SK-N-SH treated with all-trans-retinoic acid at 6 μM for 48 hours (cell line): ENCODE measurements at regions not wholly inside any gene's neighbourhood (a gene's known extent, or its start where the extent isn't known, plus 50 kb on each side); places are given as distances from the start of the nearest gene placed in this dataset.
A peak's percentile ranks its signal among the peaks of the same experiment; 100 is the strongest.

Experiments
- ATAC-seq: fragments of 200-7000 bp; cut with Tn5 transposase; 3 replicates; pipeline ENCODE4 v1.9.1; 2020; ENCODE audit warnings: mild to moderate bottlenecking, moderate library complexity
- ARNTL ChIP-seq: fragments of 450-650 bp; formaldehyde crosslinking; IDR thresholded peaks from 2 replicates; pipeline ENCODE4 v1.5.0; 2020; ENCODE audit warnings: low read depth, mild to moderate bottlenecking, moderate library complexity, borderline replicate concordance
- BACH2 ChIP-seq: fragments of 250-450 bp; sonication (Bioruptor Pico); IDR thresholded peaks from 2 replicates; pipeline ENCODE4 v1.9.0; 2021; ENCODE audit warnings: mild to moderate bottlenecking, borderline replicate concordance
- CSDC2 ChIP-seq: fragments of 250-450 bp; sonication (Bioruptor Pico); IDR thresholded peaks from 2 replicates; pipeline ENCODE4 v1.5.0; 2020; ENCODE audit warnings: mild to moderate bottlenecking, moderate library complexity
- CSRNP3 ChIP-seq: fragments of 250-450 bp; sonication (Bioruptor Pico); IDR thresholded peaks from 2 replicates; pipeline ENCODE4 v1.5.1; 2021; ENCODE audit warnings: mild to moderate bottlenecking, moderate library complexity
- ESRRG ChIP-seq: fragments of 250-450 bp; sonication (Bioruptor Pico); IDR thresholded peaks from 2 replicates; pipeline ENCODE4 v1.6.1; 2021; ENCODE audit warnings: mild to moderate bottlenecking
- ISL1 ChIP-seq: fragments of 250-450 bp; sonication (Bioruptor Pico); IDR thresholded peaks from 2 replicates; pipeline ENCODE4 v2.1.2; 2022; ENCODE audit warnings: mild to moderate bottlenecking, moderate library complexity
- OSR1 ChIP-seq: fragments of 250-450 bp; sonication (Bioruptor Pico); IDR thresholded peaks from 2 replicates; pipeline ENCODE4 v1.8.0; 2022; ENCODE audit warnings: moderate library complexity, mild to moderate bottlenecking, inconsistent platforms
- PATZ1 ChIP-seq: fragments of 250-450 bp; sonication (Bioruptor Pico); IDR thresholded peaks from 2 replicates; pipeline ENCODE4 v1.8.0; 2020; ENCODE audit warnings: mild to moderate bottlenecking, moderate library complexity, borderline replicate concordance
- POU6F1 ChIP-seq: fragments of 250-450 bp; sonication (Bioruptor Pico); IDR thresholded peaks from 2 replicates; pipeline ENCODE4 v1.8.0; 2021; ENCODE audit warnings: low read depth, mild to moderate bottlenecking, moderate library complexity, borderline replicate concordance
- PPARA ChIP-seq: fragments of 250-450 bp; sonication (Bioruptor Pico); IDR thresholded peaks from 2 replicates; pipeline ENCODE4 v1.5.0; 2020; ENCODE audit warnings: mild to moderate bottlenecking, borderline replicate concordance
- RARB ChIP-seq: fragments of 250-450 bp; sonication (Bioruptor Pico); IDR thresholded peaks from 2 replicates; pipeline ENCODE4 v1.8.0; 2021; ENCODE audit warnings: mild to moderate bottlenecking, moderate library complexity
- SNAI2 ChIP-seq: fragments of 250-450 bp; sonication (Bioruptor Pico); IDR thresholded peaks from 2 replicates; pipeline ENCODE4 v1.5.0; 2020; ENCODE audit warnings: mild to moderate bottlenecking, moderate library complexity
- TOX ChIP-seq: fragments of 250-450 bp; sonication (Bioruptor Pico); IDR thresholded peaks from 2 replicates; pipeline ENCODE4 v1.8.0; 2021; ENCODE audit warnings: mild to moderate bottlenecking, moderate library complexity, borderline replicate concordance
- ZC3H10 ChIP-seq: fragments of 250-450 bp; sonication (Bioruptor Pico); IDR thresholded peaks from 2 replicates; pipeline ENCODE4 v1.5.1; 2021; ENCODE audit warnings: mild to moderate bottlenecking, moderate library complexity
- ZFP3 ChIP-seq: fragments of 250-450 bp; sonication (Bioruptor Pico); IDR thresholded peaks from 2 replicates; pipeline ENCODE4 v1.5.0; 2020; ENCODE audit warnings: mild to moderate bottlenecking, moderate library complexity
- ZFP30 ChIP-seq: fragments of 450-650 bp; formaldehyde crosslinking; IDR thresholded peaks from 2 replicates; pipeline ENCODE4 v1.5.0; 2022; ENCODE audit warnings: mild to moderate bottlenecking, moderate library complexity
- ZNF565 ChIP-seq: fragments of 450-650 bp; formaldehyde crosslinking; conservative IDR thresholded peaks from 2 replicates; pipeline ENCODE4 v1.5.0; 2020; ENCODE audit warnings: low read depth, mild to moderate bottlenecking, moderate library complexity
- ZNF70 ChIP-seq: fragments of 450-650 bp; formaldehyde crosslinking; IDR thresholded peaks from 2 replicates; pipeline ENCODE4 v1.5.0; 2020; ENCODE audit warnings: mild to moderate bottlenecking, moderate library complexity
- ZNF8 ChIP-seq: fragments of 450-650 bp; formaldehyde crosslinking; IDR thresholded peaks from 2 replicates; pipeline ENCODE4 v1.5.0; 2020; ENCODE audit warnings: mild to moderate bottlenecking, moderate library complexity

- peak; percentile 51 for ATAC-seq
- TF ChIP-seq ARNTL (CRISPR knock-in tag) = no peak
- no peak for TF ChIP-seq ZNF8 (CRISPR knock-in tag)
- no peak for TF ChIP-seq ZC3H10
- no peak for TF ChIP-seq BACH2 (CRISPR knock-in tag)
- no peak for TF ChIP-seq SNAI2 (CRISPR knock-in tag)
- TF ChIP-seq ZFP30 (CRISPR knock-in tag) = no peak
- TF ChIP-seq ZNF565 (CRISPR knock-in tag) = no peak
- no peak for TF ChIP-seq ZFP3 (CRISPR knock-in tag)
- no peak for TF ChIP-seq ZNF70 (CRISPR knock-in tag)
- no peak for TF ChIP-seq ESRRG (CRISPR knock-in tag)
- TF ChIP-seq CSRNP3 (CRISPR knock-in tag) = no peak
- TF ChIP-seq POU6F1 (CRISPR knock-in tag) = no peak
Observed at GRCh38 chr14:101228949-101229541, 325.5 kb upstream of the RTL1 start.

GRCh38 chr14:101229666-101230065, 326.1 kb upstream of the RTL1 start:
- no peak for ATAC-seq
- no peak for TF ChIP-seq PATZ1 (CRISPR knock-in tag)
- TF ChIP-seq TOX (CRISPR knock-in tag) = no peak
- TF ChIP-seq, all 23 proteins: peak for 0

GRCh38 chr14:101230161-101230850, 326.8 kb upstream of the RTL1 start:
- no peak for TF ChIP-seq ZFP3 (CRISPR knock-in tag)
- 0 out of 2 replicates have a peak, but pooled peaks have one; percentile 38 for TF ChIP-seq PATZ1 (CRISPR knock-in tag)
- peak; percentile 12; the same call in 1 of the 2 replicates for TF ChIP-seq SNAI2 (CRISPR knock-in tag)
- ATAC-seq = peak; percentile 61

GRCh38 chr14:101230851-101231550, 327.5 kb upstream of the RTL1 start:
- ATAC-seq = no peak
- TF ChIP-seq BACH2 (CRISPR knock-in tag) = no peak
- TF ChIP-seq CSRNP3 (CRISPR knock-in tag) = no peak
- TF ChIP-seq OSR1 (CRISPR knock-in tag) = no peak
- no peak for TF ChIP-seq SNAI2 (CRISPR knock-in tag)
- no peak for TF ChIP-seq ZC3H10
- TF ChIP-seq ISL1 (CRISPR knock-in tag) = no peak
- no peak for TF ChIP-seq CSDC2 (CRISPR knock-in tag)
- TF ChIP-seq ZFP30 (CRISPR knock-in tag) = no peak
- no peak for TF ChIP-seq PATZ1 (CRISPR knock-in tag)
- no peak for TF ChIP-seq ESRRG (CRISPR knock-in tag)
- TF ChIP-seq RARB = no peak
- no peak for TF ChIP-seq POU6F1 (CRISPR knock-in tag)
- TF ChIP-seq ZNF70 (CRISPR knock-in tag) = no peak
- TF ChIP-seq PPARA = no peak
